Effector CD8-positive, alpha-beta T cell (primary cell): ENCODE measurements at regions not wholly inside any gene's neighbourhood (a gene's known extent, or its start where the extent isn't known, plus 50 kb on each side); places are given as distances from the start of the nearest gene placed in this dataset.
"Not testable (repeated sequence)": the region's sequence is repeated elsewhere in the genome, so short reads cannot be mapped to it uniquely, and the experiment has no call there.

Experiments used
- DNase-seq: peaks from one replicate; lab custom pipeline; 2025; lab: John Stamatoyannopoulos, UW

GRCh38 chr5:2105141-2105540 is 222.4 kb upstream of the IRX4 start:
- DNase-seq, result no peak

DNA sequence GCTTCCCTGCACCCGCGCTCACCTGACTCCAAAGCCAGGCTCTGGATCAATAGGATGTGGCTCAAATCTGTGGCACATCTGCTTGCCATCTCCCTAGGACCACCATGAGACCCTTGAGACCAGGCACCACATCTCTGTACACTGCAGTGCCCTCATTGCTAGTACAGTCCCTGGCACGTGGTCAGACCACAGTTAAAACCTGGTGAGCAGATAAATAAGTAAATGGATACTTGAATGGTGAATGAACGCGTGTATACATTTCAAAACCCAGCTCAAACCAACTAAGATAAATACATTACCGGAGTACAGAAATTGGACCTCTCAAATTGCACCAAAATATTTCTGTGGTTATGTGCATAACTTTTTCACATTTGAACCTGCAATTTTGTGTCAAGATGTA is 221.2 kb upstream of the IRX4 start:
- DNase-seq, result no peak

DNA sequence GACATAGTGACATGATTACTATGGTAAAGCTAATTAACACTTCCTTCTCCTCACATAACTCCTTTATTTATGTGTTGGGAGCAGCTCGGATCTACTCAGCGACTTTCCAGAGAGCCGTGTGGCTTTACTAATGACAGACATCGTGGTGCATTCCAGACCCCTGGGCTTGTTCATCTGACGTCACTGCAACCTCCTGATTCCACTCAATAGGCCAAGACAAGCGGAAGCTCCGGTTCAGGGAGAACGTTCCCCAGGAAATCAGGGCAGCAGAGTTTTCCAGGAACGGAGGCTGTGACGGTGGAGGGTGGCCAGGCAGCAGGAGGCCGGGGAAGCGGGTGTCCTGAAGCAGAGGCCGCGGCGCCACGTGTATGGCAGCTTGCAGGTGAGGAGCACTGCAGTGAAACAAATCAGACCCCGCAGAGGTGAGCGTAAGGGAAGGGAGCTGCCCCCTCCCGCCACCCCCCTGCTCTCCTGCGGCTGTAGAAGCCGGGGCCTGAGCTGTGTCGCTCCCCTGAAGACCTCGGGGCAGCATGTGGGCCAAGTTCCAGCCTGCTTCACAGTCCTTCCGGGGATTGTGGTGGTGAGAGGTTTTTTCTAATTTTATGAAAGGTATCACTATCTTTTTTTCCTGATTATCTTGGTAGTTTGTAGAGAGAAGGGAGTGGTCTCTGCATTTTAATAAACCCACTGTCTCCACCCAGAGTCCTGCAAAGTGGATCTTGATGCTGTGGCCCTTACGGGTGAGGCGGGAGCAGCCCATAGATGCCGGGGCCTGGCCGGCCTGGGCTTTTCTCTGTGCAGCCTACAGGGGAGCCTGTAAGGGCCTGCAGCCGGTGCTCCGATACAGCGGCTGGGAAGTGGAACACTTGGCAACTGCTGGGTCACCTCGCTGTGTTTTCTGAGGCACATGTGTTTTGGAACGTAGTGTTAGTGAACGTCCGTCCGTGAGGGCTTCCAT is 220.4 kb upstream of the IRX4 start:
- no peak for DNase-seq

DNA sequence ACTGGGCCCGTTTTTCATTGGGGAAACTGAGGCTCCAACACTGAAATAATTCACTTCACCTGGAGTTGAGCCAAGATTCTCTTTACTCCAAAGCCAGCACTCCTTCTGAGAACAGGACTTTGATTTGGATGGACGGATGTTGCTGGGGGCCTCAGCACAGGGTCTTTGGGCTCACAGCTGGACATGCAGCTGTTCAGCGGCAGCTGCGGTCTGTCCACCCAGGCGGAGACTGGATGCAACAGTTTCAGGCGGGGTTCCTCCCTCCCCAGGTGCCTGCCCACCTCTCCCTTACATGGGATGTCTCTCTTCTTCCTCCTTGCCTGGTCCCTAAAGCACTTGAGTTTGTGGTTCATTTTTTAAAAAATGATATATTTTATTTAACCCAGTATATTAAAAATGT is 219.0 kb upstream of the IRX4 start:
- no peak for DNase-seq

DNA sequence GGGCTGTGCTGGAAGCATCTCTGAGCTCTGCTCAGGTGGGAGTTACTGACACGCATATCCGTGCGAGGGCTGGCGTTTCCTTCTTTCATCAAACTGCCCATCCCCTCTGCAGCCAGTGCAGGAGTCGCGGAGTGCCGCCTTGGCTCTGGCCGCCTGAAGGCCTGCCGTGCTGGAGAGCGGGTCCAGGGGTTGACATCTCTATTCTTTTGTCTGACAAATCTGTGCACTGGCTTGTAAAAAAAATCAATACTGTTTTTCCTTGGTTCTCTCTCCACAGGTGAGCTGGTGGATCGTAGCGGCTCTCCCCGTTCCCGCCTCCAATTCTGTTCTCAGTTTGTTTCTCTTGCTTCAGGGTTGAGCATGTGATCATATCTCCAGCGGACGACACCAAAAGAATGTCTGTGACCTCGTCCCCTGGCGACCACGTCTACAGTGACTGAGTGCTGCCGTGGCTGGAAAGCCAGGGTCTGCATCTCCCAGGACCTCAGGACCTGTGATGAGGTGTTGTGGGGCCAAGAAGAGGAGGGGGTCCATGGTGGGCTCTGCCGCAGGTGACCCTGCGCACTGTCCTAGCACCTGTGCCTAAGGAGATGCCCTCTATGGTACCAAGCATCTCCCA is 214.3 kb upstream of the IRX4 start:
- no peak for DNase-seq

DNA sequence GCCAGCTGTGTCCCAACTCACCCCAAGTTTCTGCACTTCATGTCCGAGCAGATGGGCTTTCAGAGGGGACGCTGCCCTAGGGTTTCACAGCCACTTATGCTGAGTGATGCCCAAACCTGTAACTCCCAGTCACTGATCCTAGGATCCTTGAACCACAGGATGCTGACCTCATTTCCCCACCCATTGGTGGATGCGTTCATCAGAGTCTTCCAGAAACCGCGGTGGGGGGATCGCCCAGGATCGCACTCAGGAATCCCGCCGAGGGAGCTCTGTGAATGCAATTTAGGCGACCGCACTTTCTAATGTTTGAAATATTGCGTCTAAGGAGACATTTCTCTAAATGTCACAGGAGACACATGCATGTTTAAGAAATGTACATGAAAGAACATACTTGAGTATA is 212.3 kb upstream of the IRX4 start:
- DNase-seq, result no peak

GRCh38 chr5:2094616-2094995 is 211.9 kb upstream of the IRX4 start:
- no peak for DNase-seq

DNA sequence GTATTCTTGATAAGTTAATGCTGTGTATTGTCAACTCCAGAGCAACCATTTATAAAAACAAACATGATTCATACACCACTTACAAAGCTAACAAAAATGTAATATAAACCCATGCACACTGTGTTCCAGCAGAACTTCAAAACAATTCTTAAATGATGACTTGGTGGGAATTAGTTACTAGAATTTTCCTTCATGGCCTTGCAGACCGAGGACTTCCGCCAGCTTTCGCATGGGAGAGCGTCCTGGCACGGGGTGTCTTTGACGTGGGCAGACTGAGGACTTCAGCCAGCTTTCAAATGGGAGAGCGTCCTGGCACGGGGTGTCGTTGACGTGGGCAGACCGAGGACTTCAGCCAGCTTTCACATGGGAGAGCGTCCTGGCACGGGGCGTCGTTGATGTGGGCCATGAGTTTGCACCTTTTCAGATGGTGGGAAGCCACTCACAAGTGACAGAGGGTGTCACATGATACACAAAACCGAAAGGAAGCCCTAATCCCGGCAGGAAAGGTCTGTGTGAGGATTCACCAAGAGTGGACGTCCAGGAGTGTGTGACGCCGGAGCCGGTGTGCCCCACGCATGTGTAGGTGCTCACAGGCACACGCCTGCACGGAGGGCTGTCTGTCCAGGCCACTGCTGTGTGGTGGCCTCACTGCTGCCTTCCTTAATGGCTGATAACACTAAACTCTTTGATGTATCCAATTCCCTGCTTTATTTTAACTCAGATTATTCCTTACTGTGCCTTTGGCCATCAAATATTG is 211.3 kb upstream of the IRX4 start:
- DNase-seq, result no peak

DNA sequence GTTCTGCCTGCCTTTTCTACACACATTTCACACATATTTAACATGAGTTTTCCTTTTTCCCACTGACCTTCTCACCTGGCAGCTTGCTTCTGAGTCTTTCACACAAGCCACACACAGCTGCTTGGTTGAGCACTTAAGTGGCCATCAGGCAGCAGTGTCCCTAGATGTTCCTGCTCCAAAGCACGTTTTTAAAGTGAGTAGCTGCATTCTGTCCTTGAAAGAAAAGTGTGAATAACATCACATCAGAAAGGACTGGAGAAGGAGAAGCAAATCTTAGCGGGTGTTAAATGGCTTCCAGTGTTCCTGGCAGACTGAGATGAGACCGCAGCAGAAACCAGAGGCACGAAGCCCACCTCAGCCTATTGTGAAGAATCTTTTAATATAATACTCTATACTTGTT is 209.2 kb upstream of the IRX4 start:
- no peak for DNase-seq

DNA sequence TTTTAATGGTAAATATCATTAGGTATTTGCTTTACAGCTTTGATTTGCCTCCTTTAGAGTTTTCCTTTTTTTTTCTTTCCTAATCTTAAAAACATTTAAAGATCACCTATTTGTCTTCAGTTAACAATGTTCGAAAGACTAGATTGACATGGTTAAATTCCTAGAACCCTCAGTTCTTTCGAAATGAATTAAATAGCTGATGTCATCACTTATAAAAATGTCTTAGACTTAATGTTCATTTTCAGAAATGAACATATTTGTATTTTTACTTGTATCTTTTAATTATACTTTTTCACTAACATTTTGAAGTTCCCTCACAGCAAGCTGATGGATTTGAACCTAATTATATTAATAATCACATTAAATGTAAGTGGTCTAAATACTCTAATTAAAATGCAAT is 205.3 kb upstream of the IRX4 start:
- DNase-seq, result no peak

GRCh38 chr5:2075365-2075764 is 192.6 kb upstream of the IRX4 start:
- no peak for DNase-seq

- DNase-seq, result no peak
Measured at GRCh38 chr5:2071562-2071961, 188.8 kb upstream of the IRX4 start.

- not testable (repeated sequence) for DNase-seq
Measured at GRCh38 chr5:2070787-2071186, 188.1 kb upstream of the IRX4 start.

DNA sequence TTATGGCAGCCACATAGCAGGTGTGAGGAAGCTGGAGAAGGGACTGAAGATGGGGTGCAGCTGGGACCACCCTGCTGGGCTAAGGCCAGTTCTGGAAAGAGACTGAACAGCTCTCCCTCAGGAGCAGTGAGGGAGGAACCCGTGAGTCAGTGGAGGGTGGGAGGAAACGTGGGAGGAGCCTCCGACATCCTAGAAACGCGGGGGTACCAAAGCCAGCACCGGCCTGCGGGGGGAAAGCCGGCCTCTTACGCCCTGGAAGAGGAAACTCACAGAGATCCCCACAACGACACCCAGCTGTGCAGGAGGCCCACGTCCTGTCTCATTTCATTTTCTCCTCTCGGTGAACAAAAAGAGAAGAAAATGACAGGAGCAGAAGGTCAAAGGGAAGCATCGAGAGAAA is 185.8 kb upstream of the IRX4 start:
- DNase-seq, result no peak

DNA sequence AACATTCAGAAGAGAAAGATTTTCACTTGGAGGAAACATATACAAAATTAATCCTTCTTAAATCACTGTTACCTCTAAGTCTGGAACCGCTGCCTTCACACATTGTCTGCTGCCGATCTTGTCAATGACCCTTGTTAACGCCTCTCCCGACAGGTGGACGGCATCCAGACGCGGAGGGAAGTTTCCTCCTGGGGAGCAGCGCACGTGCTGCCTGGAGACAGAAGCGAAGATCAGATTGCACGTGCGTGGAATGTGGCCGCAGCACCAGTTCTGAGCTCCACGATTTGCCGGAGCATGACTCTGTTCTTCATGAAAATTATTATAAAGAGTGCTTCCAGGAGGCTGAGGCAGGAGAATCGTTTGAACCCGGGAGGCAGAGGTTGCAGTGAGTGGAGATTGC is 183.6 kb upstream of the IRX4 start:
- no peak for DNase-seq

- not testable (repeated sequence) for DNase-seq
Measured at GRCh38 chr5:2063380-2063779, 180.7 kb upstream of the IRX4 start.

DNA sequence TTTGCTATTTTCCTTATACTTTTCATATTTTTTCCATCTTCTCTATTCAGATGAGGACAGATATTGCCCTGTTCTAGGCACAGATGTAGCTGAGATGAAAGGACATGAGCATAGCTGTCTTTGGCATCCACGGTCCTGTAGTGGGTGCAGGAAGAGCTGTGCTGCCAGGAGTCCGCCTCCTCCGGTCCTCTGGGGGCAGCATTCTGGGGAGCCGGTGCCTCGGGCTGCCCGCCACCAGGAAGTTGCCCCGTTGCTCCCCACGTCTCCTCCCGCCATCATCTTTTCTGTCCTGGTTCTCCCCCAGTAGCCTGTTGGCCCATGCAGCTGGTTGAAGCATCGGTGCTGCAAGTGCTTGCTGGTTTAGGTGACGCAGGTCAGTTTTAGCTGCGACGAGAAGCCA is 170.0 kb upstream of the IRX4 start:
- no peak for DNase-seq

GRCh38 chr5:2049876-2050275 is 167.2 kb upstream of the IRX4 start:
- no peak for DNase-seq

DNA sequence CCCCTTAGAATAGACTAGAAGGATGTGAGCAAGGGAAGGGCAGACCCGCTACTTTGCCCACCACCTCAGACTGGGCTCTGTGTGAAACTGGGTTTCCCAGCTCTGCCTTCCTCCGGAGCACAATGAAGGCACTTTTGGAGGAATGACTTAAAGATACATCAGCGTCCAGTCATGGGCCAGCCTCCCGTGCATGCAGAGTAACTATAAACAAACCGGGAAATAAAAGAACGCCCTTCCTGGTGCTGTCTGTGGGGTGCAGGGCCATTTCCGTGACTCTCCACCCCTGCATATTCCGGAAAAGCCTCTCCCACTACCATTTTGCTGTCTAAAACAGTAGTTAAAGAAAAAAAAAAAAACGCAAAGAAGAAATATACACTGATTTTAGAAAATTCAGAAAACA is 165.9 kb upstream of the IRX4 start:
- DNase-seq, result no peak

DNA sequence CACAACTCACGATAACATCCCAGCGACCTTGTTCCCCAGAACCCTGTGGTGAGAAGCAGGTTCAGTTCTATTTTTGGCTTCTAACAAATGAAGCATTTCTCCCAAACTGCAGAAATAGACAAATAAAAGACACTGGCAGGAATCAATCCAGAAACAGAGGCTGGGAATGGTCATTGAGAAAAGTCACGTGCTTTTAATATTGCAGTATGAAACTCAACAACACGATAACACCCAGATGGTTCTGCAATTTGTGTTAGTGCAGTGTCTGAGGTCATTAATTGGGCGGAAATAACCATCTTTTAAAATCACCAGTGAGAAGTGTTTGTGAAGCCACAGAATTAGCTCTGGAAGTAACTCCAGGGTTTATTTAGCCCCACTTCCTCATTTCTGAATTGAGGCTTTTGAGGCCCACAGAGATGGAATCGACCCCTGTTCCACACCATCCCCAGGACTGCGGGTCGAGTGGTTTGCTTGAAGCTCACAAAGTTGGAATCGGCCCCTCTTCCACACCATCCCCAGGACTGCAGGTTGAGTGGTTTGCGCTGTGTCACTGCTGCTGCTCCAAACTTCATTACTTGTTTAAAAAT is 164.7 kb upstream of the IRX4 start:
- DNase-seq, result no peak

GRCh38 chr5:2044041-2044440 is 161.3 kb upstream of the IRX4 start:
- no peak for DNase-seq

DNA sequence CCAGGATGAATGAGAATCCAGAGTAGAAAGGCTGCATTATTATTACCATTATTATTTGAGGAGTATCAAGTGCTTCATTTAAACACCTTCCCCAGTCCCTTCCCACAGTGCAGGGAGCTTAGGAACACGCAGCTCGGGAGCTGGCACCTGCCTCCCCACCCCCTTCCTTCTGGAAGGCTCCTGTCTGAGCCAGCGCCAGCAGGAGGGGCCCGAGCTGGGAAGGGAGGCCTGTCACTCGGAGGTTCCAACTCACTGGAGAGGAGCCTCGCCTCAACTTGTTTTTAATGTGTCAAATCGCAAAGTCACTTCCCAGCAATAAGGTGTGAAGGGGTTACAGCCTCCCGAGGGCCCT is 156.4 kb upstream of the IRX4 start:
- no peak for DNase-seq
